Sigmoid colon (tissue), 6 donors: ENCODE measurements at regions not wholly inside any gene's neighbourhood (a gene's known extent, or its start where the extent isn't known, plus 50 kb on each side); places are given as distances from the start of the nearest gene placed in this dataset.

ENCODE experiments used
- DNase-seq: peaks from one replicate; pipeline ENCODE4 v3.0.0-alpha.2; 2019
- H3K27ac ChIP-seq, 4 donors: fragments of 200-600 bp; sonication (generic); one replicate each; pipeline ENCODE4 v1.5.1; 2016 to 2019; ENCODE audit warnings: mild to moderate bottlenecking in 1 of 4
- H3K27me3 ChIP-seq, 3 donors: fragments of 200-600 bp; sonication (generic); one replicate each; pipeline ENCODE4 v1.5.1; 2019; ENCODE audit warnings: mild to moderate bottlenecking in 1 of 3
- H3K36me3 ChIP-seq, 4 donors: fragments of 200-600 bp; sonication (generic); one replicate each; pipeline ENCODE4 v1.5.1; 2016 to 2019
- H3K4me1 ChIP-seq, 4 donors: fragments of 200-600 bp; sonication (generic); one replicate each; pipeline ENCODE4 v1.5.1; 2017 to 2019
- H3K4me3 ChIP-seq, 4 donors: fragments of 200-600 bp; sonication (generic); one replicate each; pipeline ENCODE4 v1.5.1; 2017 to 2019; ENCODE audit warnings: mild to moderate bottlenecking in 2 of 4, moderate library complexity in 1 of 4
- H3K9me3 ChIP-seq, 4 donors: fragments of 200-600 bp in 3 of 4; sonication (generic) in 3 of 4; one replicate each; pipeline versions ENCODE4 v1.5.1 to v1.6.1; 2013 to 2019
- EP300 ChIP-seq, 4 donors: sonication (generic); formaldehyde crosslinking; IDR thresholded peaks; one replicate each; pipeline ENCODE4 v1.6.1; 2017; ENCODE audit warnings: antibody characterized with exemption in 4 of 4
- POLR2A ChIP-seq, 2 donors: fragments of 450-650 bp; IDR thresholded peaks; one replicate each; pipeline ENCODE4 v1.6.1; 2016; ENCODE audit warnings: antibody characterized with exemption in 2 of 2, mild to moderate bottlenecking in 2 of 2, moderate library complexity in 2 of 2
- POLR2AphosphoS5 ChIP-seq, 4 donors: sonication (generic); formaldehyde crosslinking; IDR thresholded peaks; one replicate each; pipeline ENCODE4 v1.6.1; 2017; ENCODE audit warnings: antibody characterized with exemption in 4 of 4
- WGBS, 2 donors: extraction: QIAGEN DNeasy Blood & Tissue Kit; methylation state at CpG; one replicate each; pipeline ENCODE4 v1.1.7; 2013; 5-methylcytosine and 5-hydroxymethylcytosine counted together
- intact Hi-C: fragments of 100-400 bp; cut with DNase I; formaldehyde crosslinking; loops from one replicate; pipeline ENCODE4 v1.15.1; 2023
- TF ChIP-seq, protein P1 (sequence below), 4 experiments: fragments of 450-650 bp in 3 of 4; fragments of 200-600 bp in 1 of 4; IDR thresholded peaks; one replicate each; pipeline ENCODE4 v1.5.1; 2016 to 2019; ENCODE audit warnings: antibody characterized with exemption in 4 of 4, mild to moderate bottlenecking in 3 of 4, moderate library complexity in 2 of 4
- donor health status: healthy with polysubstance abuse.
- donor health status: healthy.

DNA sequence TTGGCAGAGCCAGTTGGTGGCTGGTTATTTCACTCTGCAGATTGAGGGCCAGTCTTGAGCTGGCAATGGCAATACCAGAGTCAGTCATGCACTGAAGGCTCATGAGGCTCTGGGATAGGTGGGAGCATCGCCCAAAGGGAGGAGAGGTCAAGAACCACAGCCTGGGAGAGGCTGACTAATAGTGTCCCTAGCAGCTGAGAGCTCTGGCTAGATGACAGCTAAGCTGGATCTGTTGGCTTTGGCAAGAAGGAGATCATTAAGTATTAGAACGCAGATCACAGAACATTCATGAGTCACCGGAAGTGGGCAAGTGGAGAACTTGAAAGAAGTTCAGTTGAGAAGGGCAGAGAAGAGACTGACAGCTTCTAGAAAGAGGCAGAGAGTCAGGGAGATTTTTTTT lies 521.1 kb downstream of the NR2F2 start:
- H3K27ac ChIP-seq = no peak overlapping the region
- H3K4me1 ChIP-seq = peaks cover 0 to 6% (median 0%) of the 10 kb centered on the region in 4 donors
- no peaks in the 10 kb centered on the region for H3K9me3 ChIP-seq
- H3K27me3 ChIP-seq = no peaks in the 10 kb centered on the region
- H3K36me3 ChIP-seq = no peaks in the 10 kb centered on the region
- WGBS, 2 donors = 64 to 65% methylated on average over 3 of the region's 3 CpGs
- no peak overlapping the region for H3K4me3 ChIP-seq
- DNase-seq = no peak
- intact Hi-C loops = no loop called here
- TF ChIP-seq EP300 (IDR thresholded peaks at IDR 0.05) = no peak
- TF ChIP-seq, protein P1, sequence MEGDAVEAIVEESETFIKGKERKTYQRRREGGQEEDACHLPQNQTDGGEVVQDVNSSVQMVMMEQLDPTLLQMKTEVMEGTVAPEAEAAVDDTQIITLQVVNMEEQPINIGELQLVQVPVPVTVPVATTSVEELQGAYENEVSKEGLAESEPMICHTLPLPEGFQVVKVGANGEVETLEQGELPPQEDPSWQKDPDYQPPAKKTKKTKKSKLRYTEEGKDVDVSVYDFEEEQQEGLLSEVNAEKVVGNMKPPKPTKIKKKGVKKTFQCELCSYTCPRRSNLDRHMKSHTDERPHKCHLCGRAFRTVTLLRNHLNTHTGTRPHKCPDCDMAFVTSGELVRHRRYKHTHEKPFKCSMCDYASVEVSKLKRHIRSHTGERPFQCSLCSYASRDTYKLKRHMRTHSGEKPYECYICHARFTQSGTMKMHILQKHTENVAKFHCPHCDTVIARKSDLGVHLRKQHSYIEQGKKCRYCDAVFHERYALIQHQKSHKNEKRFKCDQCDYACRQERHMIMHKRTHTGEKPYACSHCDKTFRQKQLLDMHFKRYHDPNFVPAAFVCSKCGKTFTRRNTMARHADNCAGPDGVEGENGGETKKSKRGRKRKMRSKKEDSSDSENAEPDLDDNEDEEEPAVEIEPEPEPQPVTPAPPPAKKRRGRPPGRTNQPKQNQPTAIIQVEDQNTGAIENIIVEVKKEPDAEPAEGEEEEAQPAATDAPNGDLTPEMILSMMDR (IDR thresholded peaks at IDR 0.05) = no peak
- TF ChIP-seq POLR2A (IDR thresholded peaks at IDR 0.05) = no peak
- no peak for TF ChIP-seq POLR2AphosphoS5 (IDR thresholded peaks at IDR 0.05)

DNA sequence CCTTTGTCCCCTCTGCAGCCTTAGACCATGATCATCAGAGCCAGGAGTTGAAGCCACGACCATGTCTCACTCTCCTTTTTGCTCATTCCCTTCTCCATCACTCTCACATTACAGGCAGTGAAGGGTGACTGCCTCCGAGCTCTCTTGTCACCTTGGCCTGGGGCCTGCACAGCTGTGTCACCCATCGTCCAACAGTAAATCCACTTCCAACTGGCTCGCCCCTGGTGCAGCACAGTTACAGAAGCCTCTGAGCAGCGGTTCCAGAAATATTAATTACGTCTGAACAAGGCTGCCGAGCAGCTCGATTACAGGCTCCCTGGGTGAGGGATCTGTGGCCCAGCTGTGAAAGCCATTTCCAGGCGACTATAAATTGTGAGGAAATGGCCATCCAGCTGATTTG lies 528.2 kb downstream of the NR2F2 start:
- WGBS, 2 donors = 76 to 80% methylated on average over 9 of the region's 9 CpGs
- no peaks in the 10 kb centered on the region for H3K36me3 ChIP-seq
- H3K9me3 ChIP-seq = no peaks in the 10 kb centered on the region
- H3K27me3 ChIP-seq = no peaks in the 10 kb centered on the region
- intact Hi-C loops = no loop called here
- TF ChIP-seq, protein P1 (IDR thresholded peaks at IDR 0.05) = no peak
- TF ChIP-seq EP300 (IDR thresholded peaks at IDR 0.05) (no peak), POLR2A (IDR thresholded peaks at IDR 0.05) (no peak)
- no peak overlapping the region for H3K4me3 ChIP-seq
- H3K4me1 ChIP-seq = no peaks in the 10 kb centered on the region
- H3K27ac ChIP-seq = no peak overlapping the region
- no peak for DNase-seq

DNA sequence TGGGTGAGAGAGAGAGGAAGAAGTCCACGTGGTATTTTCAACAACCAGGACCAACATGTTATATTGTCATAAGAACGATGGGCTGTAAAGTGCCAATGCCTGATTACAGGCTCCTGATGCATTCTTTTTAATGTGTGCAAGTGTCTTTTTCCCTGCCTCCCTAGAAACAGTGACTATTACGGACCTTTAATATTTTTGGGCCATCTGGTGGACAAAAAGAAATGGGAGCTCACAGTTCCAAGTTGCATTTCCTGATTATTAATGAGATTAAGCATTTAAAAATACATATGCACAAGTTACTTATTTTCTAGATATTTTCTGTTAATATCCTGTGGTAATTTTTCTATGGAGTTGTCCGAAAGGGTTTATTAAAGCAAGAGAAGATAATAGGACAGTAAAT lies 530.2 kb downstream of the NR2F2 start:
- TF ChIP-seq POLR2AphosphoS5 (IDR thresholded peaks at IDR 0.05) (no peak), EP300 (IDR thresholded peaks at IDR 0.05) (no peak), POLR2A (IDR thresholded peaks at IDR 0.05) (no peak)
- TF ChIP-seq, protein P1 (IDR thresholded peaks at IDR 0.05) = no peak
- WGBS, 2 donors = 49 to 53% methylated on average over 4 of the region's 4 CpGs

DNA sequence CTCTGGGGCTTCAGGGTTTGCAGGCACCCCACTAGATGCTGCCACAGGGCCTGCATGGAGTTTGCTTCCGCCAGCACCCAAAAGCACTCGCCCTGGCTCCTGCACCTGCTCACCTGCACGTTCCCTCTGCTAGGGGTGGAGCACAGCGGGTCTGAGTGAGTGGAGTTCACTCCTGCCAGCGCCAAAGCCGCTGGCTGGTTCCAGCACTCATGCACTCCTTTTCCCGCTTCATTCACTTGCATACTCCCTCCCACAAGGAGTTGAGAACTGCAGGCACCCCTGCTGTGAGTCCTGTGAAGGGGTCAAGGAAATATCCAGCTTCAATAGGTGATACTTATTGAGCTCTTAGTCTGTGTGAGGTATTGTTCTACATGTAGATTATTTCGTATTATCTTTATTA lies 537.5 kb downstream of the NR2F2 start:
- H3K9me3 ChIP-seq = peaks cover 0 to 3% (median 1%) of the 10 kb centered on the region in 4 donors
- no peaks in the 10 kb centered on the region for H3K36me3 ChIP-seq
- no peaks in the 10 kb centered on the region for H3K27me3 ChIP-seq
- no peak overlapping the region for H3K27ac ChIP-seq
- TF ChIP-seq POLR2A (IDR thresholded peaks at IDR 0.05) = no peak
- no peak for TF ChIP-seq POLR2AphosphoS5 (IDR thresholded peaks at IDR 0.05)
- TF ChIP-seq, protein P1 (IDR thresholded peaks at IDR 0.05) = no peak
- TF ChIP-seq EP300 (IDR thresholded peaks at IDR 0.05) = no peak
- DNase-seq = no peak
- H3K4me3 ChIP-seq = no peak overlapping the region
- intact Hi-C loops = no loop called here
- WGBS, 2 donors = 72 to 77% methylated on average over 8 of the region's 8 CpGs
- no peaks in the 10 kb centered on the region for H3K4me1 ChIP-seq

More for the DNA sequence above, 530.2 kb downstream of the NR2F2 start:
- Histone ChIP-seq H3K9me3 (no peaks in the 10 kb centered on the region), H3K27me3 (no peaks in the 10 kb centered on the region), H3K36me3 (no peaks in the 10 kb centered on the region), H3K4me3 (no peak overlapping the region), H3K27ac (no peak overlapping the region), H3K4me1 (no peaks in the 10 kb centered on the region)
- intact Hi-C loops = no loop called here
- DNase-seq = no peak

DNA sequence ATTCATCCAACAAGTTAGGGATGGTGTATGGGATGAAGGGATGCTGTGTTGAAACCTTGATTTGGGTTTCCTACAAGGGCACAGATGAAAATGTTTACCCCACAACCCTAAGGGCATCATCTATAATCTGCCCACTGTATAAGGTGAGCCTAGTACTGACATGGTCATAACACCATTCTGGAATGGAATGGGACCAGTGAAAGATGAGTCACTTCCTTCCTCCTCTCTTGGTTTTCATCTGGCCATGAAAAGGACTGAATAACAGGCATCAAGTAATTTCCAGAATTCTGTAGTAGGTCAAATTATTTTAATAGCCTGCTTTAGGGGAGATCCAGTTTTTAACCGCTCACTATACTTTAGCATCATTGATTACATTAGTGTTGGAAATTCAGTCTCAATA lies 538.6 kb downstream of the NR2F2 start:
- intact Hi-C loops = no loop called here
- H3K9me3 ChIP-seq = peaks cover 0 to 3% (median 1%) of the 10 kb centered on the region in 4 donors
- no peaks in the 10 kb centered on the region for H3K27me3 ChIP-seq
- no peak overlapping the region for H3K4me3 ChIP-seq
- 90 to 94% methylated on average over 1 of the region's 1 CpG for WGBS, 2 donors
- H3K27ac ChIP-seq = no peak overlapping the region
- H3K4me1 ChIP-seq = no peaks in the 10 kb centered on the region
- no peaks in the 10 kb centered on the region for H3K36me3 ChIP-seq
- TF ChIP-seq POLR2A (IDR thresholded peaks at IDR 0.05) (no peak), EP300 (IDR thresholded peaks at IDR 0.05) (no peak), POLR2AphosphoS5 (IDR thresholded peaks at IDR 0.05) (no peak)
- TF ChIP-seq, protein P1 (IDR thresholded peaks at IDR 0.05) = no peak
- no peak for DNase-seq
